ENCODE measurements at regions not wholly inside any gene's neighbourhood (a gene's known extent, or its start where the extent isn't known, plus 50 kb on each side); places are given as distances from the start of the nearest gene placed in this dataset.

- ATAC-seq (no peak), DNase-seq (no peak)
- Histone ChIP-seq H3K9me3 (no peaks in the 10 kb centered on the region), H3K4me1 (no peaks in the 10 kb centered on the region), H3K27me3 (ENCODE audit: low read depth) (peaks cover 34% of the 10 kb centered on the region), H3K27ac (no peak overlapping the region), H3K4me3 (no peak overlapping the region), H3K36me3 (no peaks in the 10 kb centered on the region)
- TF ChIP-seq, protein P1, sequence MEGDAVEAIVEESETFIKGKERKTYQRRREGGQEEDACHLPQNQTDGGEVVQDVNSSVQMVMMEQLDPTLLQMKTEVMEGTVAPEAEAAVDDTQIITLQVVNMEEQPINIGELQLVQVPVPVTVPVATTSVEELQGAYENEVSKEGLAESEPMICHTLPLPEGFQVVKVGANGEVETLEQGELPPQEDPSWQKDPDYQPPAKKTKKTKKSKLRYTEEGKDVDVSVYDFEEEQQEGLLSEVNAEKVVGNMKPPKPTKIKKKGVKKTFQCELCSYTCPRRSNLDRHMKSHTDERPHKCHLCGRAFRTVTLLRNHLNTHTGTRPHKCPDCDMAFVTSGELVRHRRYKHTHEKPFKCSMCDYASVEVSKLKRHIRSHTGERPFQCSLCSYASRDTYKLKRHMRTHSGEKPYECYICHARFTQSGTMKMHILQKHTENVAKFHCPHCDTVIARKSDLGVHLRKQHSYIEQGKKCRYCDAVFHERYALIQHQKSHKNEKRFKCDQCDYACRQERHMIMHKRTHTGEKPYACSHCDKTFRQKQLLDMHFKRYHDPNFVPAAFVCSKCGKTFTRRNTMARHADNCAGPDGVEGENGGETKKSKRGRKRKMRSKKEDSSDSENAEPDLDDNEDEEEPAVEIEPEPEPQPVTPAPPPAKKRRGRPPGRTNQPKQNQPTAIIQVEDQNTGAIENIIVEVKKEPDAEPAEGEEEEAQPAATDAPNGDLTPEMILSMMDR (IDR thresholded peaks at IDR 0.05) = no peak
- intact Hi-C loops (cut with DNase I) = no loop called here
Measured at GRCh38 chr5:2168601-2169429, 286.1 kb upstream of the IRX4 start.

DNA sequence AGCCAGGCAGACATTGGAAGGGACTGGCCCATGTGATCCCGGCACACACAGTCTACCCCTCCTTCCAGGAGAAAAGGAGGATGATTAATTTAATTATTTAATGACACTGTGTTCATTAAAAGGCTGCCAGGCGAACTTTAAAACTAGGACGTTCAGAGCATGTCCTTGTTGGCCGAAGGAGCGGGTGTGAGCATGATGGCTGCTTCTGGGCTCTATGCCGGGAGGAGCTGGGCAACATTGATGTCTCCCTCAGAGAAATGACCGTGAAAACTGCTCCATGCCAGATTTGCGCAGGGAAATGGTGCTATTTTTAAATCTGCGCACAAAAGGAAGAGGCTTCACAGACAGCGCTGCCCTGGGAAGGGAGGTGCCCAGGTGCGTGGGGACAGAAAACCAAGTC, 284.9 kb upstream of the IRX4 start:
- no peaks in the 10 kb centered on the region for H3K36me3 ChIP-seq
- peaks cover 34% of the 10 kb centered on the region for H3K27me3 ChIP-seq (ENCODE audit: low read depth)
- TF ChIP-seq, protein P1 (IDR thresholded peaks at IDR 0.05) = no peak
- H3K4me1 ChIP-seq = no peaks in the 10 kb centered on the region
- DNase-seq (no peak), ATAC-seq (no peak)
- intact Hi-C loops (cut with DNase I) = no loop called here
- H3K9me3 ChIP-seq = no peaks in the 10 kb centered on the region
- H3K4me3 ChIP-seq = no peak overlapping the region
- H3K27ac ChIP-seq = no peak overlapping the region

GRCh38 chr5:2166979-2167377, 284.3 kb upstream of the IRX4 start:
- Histone ChIP-seq H3K36me3 (no peaks in the 10 kb centered on the region), H3K4me3 (no peak overlapping the region), H3K27ac (no peak overlapping the region), H3K4me1 (no peaks in the 10 kb centered on the region), H3K9me3 (no peaks in the 10 kb centered on the region), H3K27me3 (ENCODE audit: low read depth) (peaks cover 34% of the 10 kb centered on the region)
- ATAC-seq (no peak), DNase-seq (no peak)
- TF ChIP-seq, protein P1 (IDR thresholded peaks at IDR 0.05) = no peak
- intact Hi-C loops (cut with DNase I) = no loop called here

GRCh38 chr5:2166306-2166978, 283.7 kb upstream of the IRX4 start:
- intact Hi-C loops (cut with DNase I) = no loop called here
- ATAC-seq (no peak), DNase-seq (no peak)
- TF ChIP-seq, protein P1 (IDR thresholded peaks at IDR 0.05) = no peak
- Histone ChIP-seq H3K36me3 (no peaks in the 10 kb centered on the region), H3K9me3 (no peaks in the 10 kb centered on the region), H3K4me1 (no peaks in the 10 kb centered on the region), H3K4me3 (no peak overlapping the region), H3K27ac (no peak overlapping the region), H3K27me3 (ENCODE audit: low read depth) (peaks cover 34% of the 10 kb centered on the region)

- Histone ChIP-seq H3K4me3 (no peak overlapping the region), H3K27ac (no peak overlapping the region), H3K36me3 (no peaks in the 10 kb centered on the region), H3K27me3 (ENCODE audit: low read depth) (peaks cover 33% of the 10 kb centered on the region), H3K9me3 (no peaks in the 10 kb centered on the region), H3K4me1 (no peaks in the 10 kb centered on the region)
- ATAC-seq = no peak
- DNase-seq = no peak
- TF ChIP-seq, protein P1 (IDR thresholded peaks at IDR 0.05) = no peak
- intact Hi-C loops (cut with DNase I) = no loop called here
Measured at GRCh38 chr5:2165615-2166305, 283.0 kb upstream of the IRX4 start.

Data from lower lobe of right lung (tissue), 2 donors.